ENCODE measurements at regions not wholly inside any gene's neighbourhood (a gene's known extent, or its start where the extent isn't known, plus 50 kb on each side); places are given as distances from the start of the nearest gene placed in this dataset.

- Histone ChIP-seq H4K8ac (ENCODE audit: low read length) (no peak overlapping the region), H2AK5ac (ENCODE audit: low read length, severe bottlenecking) (no peak overlapping the region), H3K27ac (ENCODE audit: low read length, poor library complexity, severe bottlenecking) (no peak overlapping the region), H3K36me3 (ENCODE audit: control insufficient read depth in 1 of 2, insufficient read depth in 2 of 2, low read depth in 1 of 2, low read length in 2 of 2) (no peaks in the 10 kb centered on the region), H3K23ac (ENCODE audit: low read length in 2 of 2) (no peak overlapping the region), H3K4me2 (ENCODE audit: low read length, poor library complexity, severe bottlenecking) (no peak overlapping the region), H3K18ac (ENCODE audit: low read depth in 1 of 2, low read length in 2 of 2) (no peak overlapping the region), H3K79me1 (replicated peaks; ENCODE audit: low read length, poor library complexity, severe bottlenecking) (no peaks in the 10 kb centered on the region), H3K4me3 (ENCODE audit: insufficient read depth in 1 of 2, low read depth in 1 of 2, low read length in 2 of 2) (no peak overlapping the region), H3K4ac (ENCODE audit: low read depth in 1 of 2, low read length in 2 of 2) (no peak overlapping the region), H3K27me3 (ENCODE audit: control insufficient read depth in 1 of 2, insufficient read depth in 1 of 2, low read length in 2 of 2) (no peaks in the 10 kb centered on the region), H4K91ac (ENCODE audit: low read length) (no peak overlapping the region), H2BK12ac (ENCODE audit: low read length in 2 of 2) (no peak overlapping the region), H3K14ac (ENCODE audit: low read length in 2 of 2) (no peak overlapping the region), H2AFZ (ENCODE audit: low read depth, low read length) (no peak overlapping the region), H2BK5ac (ENCODE audit: low read depth, low read length, poor library complexity, severe bottlenecking) (no peak overlapping the region), H3K9me3 (ENCODE audit: control insufficient read depth, low read length) (no peaks in the 10 kb centered on the region), H3K9ac (ENCODE audit: low read length) (no peak overlapping the region), H3K4me1 (ENCODE audit: control insufficient read depth, insufficient read depth, low read depth, low read length) (peaks cover 5% of the 10 kb centered on the region), H2BK120ac (ENCODE audit: low read depth, low read length) (no peak overlapping the region), H2BK15ac (ENCODE audit: low read depth, poor library complexity, severe bottlenecking) (no peak overlapping the region)
- 79% methylated on average over 1 of the region's 1 CpG for WGBS
- no peak for DNase-seq
Observed at GRCh38 chr10:44760513-44760912, 150.6 kb upstream of the TMEM72 start.

GRCh38 chr10:44761076-44761475 is 150.1 kb upstream of the TMEM72 start:
- no peak overlapping the region for H4K8ac ChIP-seq (ENCODE audit: low read length)
- H2BK12ac ChIP-seq (ENCODE audit: low read length in 2 of 2) = no peak overlapping the region
- H3K27me3 ChIP-seq (ENCODE audit: control insufficient read depth in 1 of 2, insufficient read depth in 1 of 2, low read length in 2 of 2) = peaks cover 0 to 3% of the 10 kb centered on the region in 2 experiments

GRCh38 chr10:44763331-44763730 is 147.8 kb upstream of the TMEM72 start:
- Histone ChIP-seq H3K4ac (ENCODE audit: low read depth in 1 of 2, low read length in 2 of 2) (no peak overlapping the region), H2BK120ac (ENCODE audit: low read depth, low read length) (no peak overlapping the region), H2BK5ac (ENCODE audit: low read depth, low read length, poor library complexity, severe bottlenecking) (no peak overlapping the region), H3K18ac (ENCODE audit: low read depth in 1 of 2, low read length in 2 of 2) (no peak overlapping the region), H3K4me3 (ENCODE audit: insufficient read depth in 1 of 2, low read depth in 1 of 2, low read length in 2 of 2) (no peak overlapping the region), H3K14ac (ENCODE audit: low read length in 2 of 2) (no peak overlapping the region), H2AK5ac (ENCODE audit: low read length, severe bottlenecking) (no peak overlapping the region), H3K4me2 (ENCODE audit: low read length, poor library complexity, severe bottlenecking) (no peak overlapping the region), H3K79me1 (replicated peaks; ENCODE audit: low read length, poor library complexity, severe bottlenecking) (no peaks in the 10 kb centered on the region), H2BK15ac (ENCODE audit: low read depth, poor library complexity, severe bottlenecking) (no peak overlapping the region), H2AFZ (ENCODE audit: low read depth, low read length) (no peak overlapping the region), H3K36me3 (ENCODE audit: control insufficient read depth in 1 of 2, insufficient read depth in 2 of 2, low read depth in 1 of 2, low read length in 2 of 2) (no peaks in the 10 kb centered on the region), H3K4me1 (ENCODE audit: control insufficient read depth, insufficient read depth, low read depth, low read length) (peaks cover 2% of the 10 kb centered on the region), H4K91ac (ENCODE audit: low read length) (no peak overlapping the region), H3K23ac (ENCODE audit: low read length in 2 of 2) (no peak overlapping the region), H3K27me3 (ENCODE audit: control insufficient read depth in 1 of 2, insufficient read depth in 1 of 2, low read length in 2 of 2) (peaks cover 0 to 3% of the 10 kb centered on the region in 2 experiments), H4K8ac (ENCODE audit: low read length) (no peak overlapping the region), H3K9ac (ENCODE audit: low read length) (no peak overlapping the region), H2BK12ac (ENCODE audit: low read length in 2 of 2) (no peak overlapping the region), H3K9me3 (ENCODE audit: control insufficient read depth, low read length) (no peaks in the 10 kb centered on the region), H3K27ac (ENCODE audit: low read length, poor library complexity, severe bottlenecking) (no peak overlapping the region)
- no peak for DNase-seq
- WGBS = 75% methylated on average over 3 of the region's 3 CpGs

More at GRCh38 chr10:44761076-44761475, 150.1 kb upstream of the TMEM72 start:
- no peaks in the 10 kb centered on the region for H3K9me3 ChIP-seq (ENCODE audit: control insufficient read depth, low read length)
- peaks cover 2% of the 10 kb centered on the region for H3K4me1 ChIP-seq (ENCODE audit: control insufficient read depth, insufficient read depth, low read depth, low read length)
- no peak overlapping the region for H2BK5ac ChIP-seq (ENCODE audit: low read depth, low read length, poor library complexity, severe bottlenecking)
- no peaks in the 10 kb centered on the region for H3K36me3 ChIP-seq (ENCODE audit: control insufficient read depth in 1 of 2, insufficient read depth in 2 of 2, low read depth in 1 of 2, low read length in 2 of 2)
- no peak overlapping the region for H3K4me3 ChIP-seq (ENCODE audit: insufficient read depth in 1 of 2, low read depth in 1 of 2, low read length in 2 of 2)
- H3K27ac ChIP-seq (ENCODE audit: low read length, poor library complexity, severe bottlenecking) = no peak overlapping the region
- no peak overlapping the region for H2BK15ac ChIP-seq (ENCODE audit: low read depth, poor library complexity, severe bottlenecking)
- no peak overlapping the region for H4K91ac ChIP-seq (ENCODE audit: low read length)
- no peak overlapping the region for H3K14ac ChIP-seq (ENCODE audit: low read length in 2 of 2)
- no peak overlapping the region for H3K18ac ChIP-seq (ENCODE audit: low read depth in 1 of 2, low read length in 2 of 2)
- no peak overlapping the region for H2AFZ ChIP-seq (ENCODE audit: low read depth, low read length)
- H2BK120ac ChIP-seq (ENCODE audit: low read depth, low read length) = no peak overlapping the region
- DNase-seq = no peak
- no peak overlapping the region for H3K9ac ChIP-seq (ENCODE audit: low read length)
- no peak overlapping the region for H3K23ac ChIP-seq (ENCODE audit: low read length in 2 of 2)
- H3K4ac ChIP-seq (ENCODE audit: low read depth in 1 of 2, low read length in 2 of 2) = no peak overlapping the region
- no peak overlapping the region for H2AK5ac ChIP-seq (ENCODE audit: low read length, severe bottlenecking)
- H3K4me2 ChIP-seq (ENCODE audit: low read length, poor library complexity, severe bottlenecking) = no peak overlapping the region
- no peaks in the 10 kb centered on the region for H3K79me1 ChIP-seq (replicated peaks; ENCODE audit: low read length, poor library complexity, severe bottlenecking)
- 74% methylated on average over 5 of the region's 5 CpGs for WGBS

- Histone ChIP-seq H4K91ac (ENCODE audit: low read length) (no peak overlapping the region), H3K4me2 (ENCODE audit: low read length, poor library complexity, severe bottlenecking) (no peak overlapping the region), H3K18ac (ENCODE audit: low read depth in 1 of 2, low read length in 2 of 2) (no peak overlapping the region), H3K4me3 (ENCODE audit: insufficient read depth in 1 of 2, low read depth in 1 of 2, low read length in 2 of 2) (no peak overlapping the region), H2AFZ (ENCODE audit: low read depth, low read length) (no peak overlapping the region), H3K27ac (ENCODE audit: low read length, poor library complexity, severe bottlenecking) (no peak overlapping the region), H3K36me3 (ENCODE audit: control insufficient read depth in 1 of 2, insufficient read depth in 2 of 2, low read depth in 1 of 2, low read length in 2 of 2) (no peaks in the 10 kb centered on the region), H2BK120ac (ENCODE audit: low read depth, low read length) (no peak overlapping the region), H3K4me1 (ENCODE audit: control insufficient read depth, insufficient read depth, low read depth, low read length) (peaks cover 3% of the 10 kb centered on the region), H2AK5ac (ENCODE audit: low read length, severe bottlenecking) (no peak overlapping the region), H4K8ac (ENCODE audit: low read length) (no peak overlapping the region), H3K23ac (ENCODE audit: low read length in 2 of 2) (no peak overlapping the region), H3K9me3 (ENCODE audit: control insufficient read depth, low read length) (no peaks in the 10 kb centered on the region), H3K14ac (ENCODE audit: low read length in 2 of 2) (no peak overlapping the region), H3K9ac (ENCODE audit: low read length) (no peak overlapping the region), H2BK5ac (ENCODE audit: low read depth, low read length, poor library complexity, severe bottlenecking) (no peak overlapping the region), H3K4ac (ENCODE audit: low read depth in 1 of 2, low read length in 2 of 2) (no peak overlapping the region), H3K79me1 (replicated peaks; ENCODE audit: low read length, poor library complexity, severe bottlenecking) (no peaks in the 10 kb centered on the region), H3K27me3 (ENCODE audit: control insufficient read depth in 1 of 2, insufficient read depth in 1 of 2, low read length in 2 of 2) (peaks cover 0 to 3% of the 10 kb centered on the region in 2 experiments), H2BK12ac (ENCODE audit: low read length in 2 of 2) (no peak overlapping the region), H2BK15ac (ENCODE audit: low read depth, poor library complexity, severe bottlenecking) (no peak overlapping the region)
- 60% methylated on average over 1 of the region's 1 CpG for WGBS
- no peak for DNase-seq
Observed at GRCh38 chr10:44765299-44765698, 145.8 kb upstream of the TMEM72 start.

Data from mesenchymal stem cell (in vitro differentiated cells and primary cell).